DMS 273 (cell line): ENCODE measurements at regions not wholly inside any gene's neighbourhood (a gene's known extent, or its start where the extent isn't known, plus 50 kb on each side); places are given as distances from the start of the nearest gene placed in this dataset.

Experiments used
- DNase-seq: peaks from one replicate; lab custom pipeline; 2025; ENCODE audit not compliant: unreplicated experiment; lab: John Stamatoyannopoulos, UW

DNA sequence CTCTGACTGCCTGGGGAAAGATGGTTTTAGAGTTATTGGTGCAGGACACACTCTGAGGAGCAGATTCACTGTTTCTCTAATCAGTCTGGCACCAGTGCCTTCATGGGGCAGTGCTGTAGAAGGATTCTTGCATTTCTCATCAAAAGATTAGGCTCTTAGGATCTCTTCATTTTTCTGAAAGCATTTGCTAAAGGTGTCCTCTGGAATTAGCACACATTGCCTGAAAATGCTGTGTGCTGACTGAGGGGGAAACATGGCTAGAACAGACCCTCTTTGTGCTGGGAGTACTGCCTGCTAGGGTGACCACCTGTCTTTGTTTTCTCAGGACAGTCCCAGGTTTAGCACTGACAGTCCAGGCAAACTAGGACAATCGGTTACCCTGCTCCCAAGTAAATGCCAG, 301.0 kb downstream of the PTEN start:
- no peak for DNase-seq

DNA sequence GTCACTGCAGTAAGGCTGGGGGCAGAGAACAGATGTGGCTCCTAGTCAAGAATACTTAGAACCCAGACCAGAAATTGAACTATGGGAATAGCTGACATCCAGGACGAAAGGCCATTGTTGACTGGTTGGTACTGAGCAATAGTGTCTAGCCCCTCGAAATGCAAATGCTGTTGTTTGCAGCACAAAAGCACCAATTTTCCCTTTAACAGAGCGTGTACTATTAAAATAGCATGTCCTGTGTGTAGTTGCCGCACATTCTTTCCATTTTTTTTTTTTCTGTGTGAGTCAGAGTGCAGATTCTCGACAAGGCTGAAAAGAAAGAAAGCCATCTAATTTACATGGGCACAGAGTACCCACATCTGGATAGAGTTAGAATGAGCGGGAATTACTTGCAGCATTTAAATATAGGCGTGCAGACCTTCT, 302.4 kb downstream of the PTEN start:
- DNase-seq = no peak

DNA sequence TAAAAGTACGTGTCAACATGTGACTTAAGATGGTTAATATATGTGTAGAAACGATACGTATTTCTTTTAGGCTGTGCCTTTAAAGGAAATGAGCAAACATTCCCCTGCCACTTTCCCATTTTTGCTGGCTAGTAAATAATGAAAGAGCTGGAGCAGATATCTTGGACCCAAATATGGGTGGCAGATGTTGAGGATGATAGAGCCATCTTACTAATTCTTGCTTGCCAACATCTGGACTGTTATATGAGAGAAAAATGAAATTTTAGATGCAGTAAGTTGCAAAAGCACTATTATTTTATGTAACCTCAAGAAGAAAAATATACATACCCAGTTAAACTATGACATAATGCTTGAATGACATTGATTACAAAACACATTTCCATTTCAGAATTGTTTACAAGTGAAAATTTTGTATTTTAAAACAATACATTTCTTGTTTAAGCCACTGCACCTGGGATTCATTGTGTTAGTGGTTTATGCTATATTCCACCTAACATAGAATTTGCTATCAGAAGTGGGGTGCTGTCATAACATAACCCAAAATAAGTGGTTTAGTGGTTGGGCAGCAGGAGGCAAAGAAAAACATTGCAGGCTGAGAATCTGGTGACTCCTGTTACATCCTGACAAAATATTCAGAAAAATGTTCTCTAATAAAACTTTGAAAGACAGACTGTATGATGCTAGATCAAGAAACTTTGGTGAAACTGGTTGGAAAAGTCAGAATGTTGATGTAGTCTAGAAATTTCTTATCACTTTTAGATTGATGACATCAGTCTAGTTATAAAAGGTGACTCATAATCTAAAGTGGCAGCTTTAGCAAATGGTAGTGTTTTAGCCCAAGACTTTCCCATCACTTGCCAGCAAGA, 305.0 kb downstream of the PTEN start:
- no peak for DNase-seq

DNA sequence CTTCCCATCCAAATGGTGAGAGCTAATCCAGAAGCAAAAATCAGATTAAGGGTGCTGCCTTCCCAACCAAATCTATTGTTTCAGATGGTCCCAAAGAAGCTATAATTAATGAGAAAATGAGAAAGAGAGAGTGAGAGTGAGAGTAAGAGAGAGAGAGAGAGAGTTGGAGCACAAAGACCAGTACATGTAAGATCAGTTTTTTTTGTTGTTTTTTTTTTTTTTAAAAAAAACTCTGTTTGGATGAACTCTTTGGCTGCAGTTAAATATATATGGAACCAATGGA, 305.6 kb downstream of the PTEN start:
- DNase-seq = no peak

GRCh38 chr10:88170628-88171027, 307.2 kb downstream of the PTEN start:
- DNase-seq = no peak

DNA sequence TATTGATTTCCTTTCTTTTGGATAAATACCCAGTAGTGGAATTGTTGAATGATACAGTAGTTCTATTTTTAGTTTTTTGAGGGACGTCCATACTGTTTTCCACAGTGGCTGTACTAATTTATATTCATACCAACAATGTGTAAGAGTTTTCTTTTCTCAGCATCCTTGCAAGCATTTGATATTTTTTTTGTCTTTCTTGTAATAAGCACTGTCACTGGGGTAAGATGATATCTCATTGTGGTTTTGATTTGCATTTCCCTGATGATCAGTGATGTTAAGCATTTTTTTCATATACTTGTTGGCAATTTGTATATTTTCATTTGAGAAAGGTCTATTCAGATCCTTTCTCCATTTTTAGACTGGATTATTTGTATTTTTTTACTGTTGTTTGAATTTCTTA, 308.7 kb downstream of the PTEN start:
- DNase-seq = no peak

- no peak for DNase-seq
Measured at GRCh38 chr10:88174391-88174790, 311.0 kb downstream of the PTEN start.

DNA sequence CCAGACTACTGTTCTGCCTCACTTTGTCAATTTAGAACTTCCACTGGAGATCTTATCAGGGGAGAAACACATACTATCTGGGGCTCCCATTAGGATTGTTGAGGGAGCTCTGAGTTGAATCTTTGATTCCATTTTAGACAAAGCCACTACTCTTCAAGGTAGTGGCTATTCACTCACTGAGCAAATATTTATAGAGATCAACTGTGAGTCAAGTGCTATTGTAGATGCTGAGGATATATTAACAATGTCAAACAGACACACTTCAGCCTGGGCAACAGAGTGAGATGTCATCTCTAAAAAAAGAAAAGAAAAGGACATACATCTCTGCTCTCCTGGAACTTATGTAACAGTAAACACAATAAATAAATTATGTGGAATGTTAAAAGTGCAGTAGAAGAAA, 315.3 kb downstream of the PTEN start:
- DNase-seq = no peak

DNA sequence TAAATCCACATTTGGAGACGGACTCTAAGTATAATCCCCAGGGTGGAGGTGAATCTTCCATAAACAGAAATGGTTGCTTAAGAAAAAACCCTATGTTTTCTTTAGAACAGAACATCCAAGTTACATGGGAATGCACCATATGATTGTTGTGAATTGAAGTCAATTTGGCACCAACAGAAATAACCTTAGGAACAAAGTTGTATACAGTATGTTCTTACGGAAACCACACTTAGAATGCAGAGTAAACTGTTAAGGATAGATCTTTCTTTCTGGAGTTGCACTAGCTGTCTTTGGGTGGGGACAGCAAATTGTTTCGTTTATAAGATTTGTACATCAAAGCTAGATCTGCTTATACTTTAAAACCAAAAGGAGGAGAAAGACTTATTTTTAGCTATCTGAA, 316.4 kb downstream of the PTEN start:
- DNase-seq = no peak

- no peak for DNase-seq
Measured at GRCh38 chr10:88181902-88182600, 318.6 kb downstream of the PTEN start.

- no peak for DNase-seq
Measured at GRCh38 chr10:88182601-88182930, 319.1 kb downstream of the PTEN start.

DNA sequence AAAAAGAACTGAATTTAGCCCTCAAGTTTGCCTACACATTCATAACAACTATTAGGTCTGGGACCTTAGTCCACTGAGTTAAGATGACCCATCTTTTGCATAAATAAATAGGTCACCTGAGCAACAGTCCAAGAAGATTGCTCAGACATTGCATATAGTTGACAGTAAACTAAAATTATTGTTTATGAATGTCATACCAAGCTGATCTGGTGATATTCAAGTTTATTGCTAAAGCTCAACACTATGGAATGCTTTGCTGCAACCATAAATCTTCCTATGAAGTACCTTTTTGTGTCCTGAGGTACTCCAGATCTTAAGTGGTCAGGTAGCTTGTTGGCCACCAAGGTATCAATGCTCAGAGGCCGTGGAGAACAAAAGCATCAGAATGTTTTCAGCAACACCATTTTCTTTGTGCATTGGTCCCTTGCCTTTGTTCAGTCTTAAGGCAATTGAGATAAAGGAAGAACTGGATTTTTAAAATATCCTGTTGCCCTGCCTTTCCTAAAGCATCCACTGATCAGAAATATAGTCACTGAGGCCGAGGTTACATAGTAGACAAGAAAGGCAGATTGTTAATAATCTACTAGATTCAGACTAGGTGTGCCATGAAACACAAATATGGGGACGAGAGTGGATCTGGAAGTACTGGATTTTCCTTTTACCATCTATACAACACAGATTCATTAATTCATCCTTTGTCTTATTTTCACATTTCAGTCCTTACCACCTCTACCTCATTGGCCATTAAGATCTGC, 321.3 kb downstream of the PTEN start:
- no peak for DNase-seq

GRCh38 chr10:88185830-88186229, 322.4 kb downstream of the PTEN start:
- DNase-seq = no peak

GRCh38 chr10:88186335-88186734, 322.9 kb downstream of the PTEN start:
- no peak for DNase-seq

DNA sequence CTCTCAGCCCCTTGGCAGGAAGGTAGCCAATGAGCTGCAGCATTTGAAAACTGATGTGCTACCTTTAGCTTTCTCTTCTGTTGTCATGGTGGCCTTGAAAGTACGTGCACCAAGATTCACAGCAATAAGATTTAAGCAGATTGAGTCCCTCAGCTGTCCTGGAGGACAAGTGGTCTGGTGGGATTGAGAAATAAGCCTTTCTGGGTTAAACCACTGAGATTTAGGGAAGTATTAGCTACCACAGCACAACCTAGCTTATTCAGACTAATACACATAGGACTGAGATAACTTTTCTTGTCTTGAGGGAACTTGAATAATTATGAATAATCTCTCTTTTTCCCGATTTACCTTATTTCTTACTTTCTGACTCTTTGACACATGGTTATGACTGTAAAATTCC, 324.0 kb downstream of the PTEN start:
- DNase-seq = no peak

- peak; percentile 70 for DNase-seq
Measured at GRCh38 chr10:88190123-88190522, 326.7 kb downstream of the PTEN start.

GRCh38 chr10:88190540-88191235, 327.3 kb downstream of the PTEN start:
- DNase-seq = peak; percentile 42

GRCh38 chr10:88193018-88193417, 329.6 kb downstream of the PTEN start:
- DNase-seq = no peak

- no peak for DNase-seq
Measured at GRCh38 chr10:88194041-88194887, 330.8 kb downstream of the PTEN start.

DNA sequence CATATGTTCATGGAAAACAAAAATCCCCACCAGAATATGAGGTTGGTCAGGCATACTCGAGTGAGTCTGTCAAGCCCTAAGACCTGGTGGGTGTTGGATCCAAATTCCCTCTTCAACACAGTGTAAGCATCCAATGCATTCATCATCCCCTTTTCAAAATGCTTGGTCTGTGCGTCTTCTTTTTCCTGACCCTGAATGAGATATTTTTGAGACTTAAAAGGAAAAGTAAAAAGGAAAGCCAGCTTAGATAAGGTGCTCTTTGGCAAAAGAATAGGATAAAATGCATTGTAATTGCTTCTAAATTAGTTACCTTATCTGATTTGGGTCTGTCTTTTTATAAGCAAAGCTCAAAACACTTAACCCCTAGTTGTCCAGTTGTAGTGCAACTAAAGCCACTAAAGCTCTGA, 331.5 kb downstream of the PTEN start:
- DNase-seq = no peak

- no peak for DNase-seq
Measured at GRCh38 chr10:88195841-88196240, 332.4 kb downstream of the PTEN start.
